Spleen (tissue), 3 donors: ENCODE measurements at regions not wholly inside any gene's neighbourhood (a gene's known extent, or its start where the extent isn't known, plus 50 kb on each side); places are given as distances from the start of the nearest gene placed in this dataset.

ENCODE experiments used
- POLR2A ChIP-seq, 3 donors: fragments of 450-650 bp; IDR thresholded peaks; one replicate each; pipeline ENCODE4 v1.5.1; 2017; ENCODE audit warnings: antibody characterized with exemption in 3 of 3, mild to moderate bottlenecking in 1 of 3
- POLR2AphosphoS5 ChIP-seq, 3 donors: sonication (generic); formaldehyde crosslinking; IDR thresholded peaks; one replicate each; pipeline ENCODE4 v1.5.1; 2017; ENCODE audit warnings: antibody characterized with exemption in 3 of 3

DNA sequence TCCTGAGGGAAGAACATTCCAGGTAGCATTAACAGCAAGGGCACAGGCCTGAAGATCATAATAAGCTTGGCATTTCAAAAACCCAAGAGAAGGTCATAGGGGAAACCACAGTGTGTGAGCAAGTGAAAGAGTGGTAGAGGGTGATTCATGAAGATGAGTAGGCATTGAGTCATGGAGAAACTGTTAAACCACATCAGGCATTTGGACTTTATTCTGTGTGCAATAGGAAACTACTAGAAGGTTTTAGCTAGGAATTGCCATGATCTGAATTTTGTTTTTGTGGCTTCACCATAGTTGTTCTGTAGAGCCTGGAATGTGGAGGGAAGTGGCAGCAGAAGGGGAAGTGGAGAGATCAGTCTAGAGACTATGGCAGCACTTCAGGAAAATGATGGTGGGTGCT is 359.0 kb upstream of the PTBP2 start:
- TF ChIP-seq POLR2A (IDR thresholded peaks at IDR 0.05): no peak
- no peak for TF ChIP-seq POLR2AphosphoS5 (IDR thresholded peaks at IDR 0.05)
